NCI-H2107 (cell line): ENCODE measurements at regions not wholly inside any gene's neighbourhood (a gene's known extent, or its start where the extent isn't known, plus 50 kb on each side); places are given as distances from the start of the nearest gene placed in this dataset.

Source experiments
- DNase-seq: peaks from one replicate; lab custom pipeline; 2025; lab: John Stamatoyannopoulos, UW

GRCh38 chr3:162193148-162194095 is 696.8 kb downstream of the OTOL1 start:
- DNase-seq = no peak

- DNase-seq = no peak
Measured at GRCh38 chr3:162195147-162195546, 698.5 kb downstream of the OTOL1 start.

GRCh38 chr3:162196964-162197363 is 700.4 kb downstream of the OTOL1 start:
- no peak for DNase-seq

GRCh38 chr3:162200836-162201235 is 704.2 kb downstream of the OTOL1 start:
- DNase-seq = no peak

GRCh38 chr3:162206648-162207047 is 710.0 kb downstream of the OTOL1 start:
- no peak for DNase-seq

- no peak for DNase-seq
Measured at GRCh38 chr3:162211470-162211869, 714.9 kb downstream of the OTOL1 start.

- no peak for DNase-seq
Measured at GRCh38 chr3:162213196-162213595, 716.6 kb downstream of the OTOL1 start.

GRCh38 chr3:162213956-162214355 is 717.3 kb downstream of the OTOL1 start:
- DNase-seq = no peak

- DNase-seq = no peak
Measured at GRCh38 chr3:162217647-162218046, 721.0 kb downstream of the OTOL1 start.

- no peak for DNase-seq
Measured at GRCh38 chr3:162218479-162218878, 721.9 kb downstream of the OTOL1 start.

- DNase-seq = no peak
Measured at GRCh38 chr3:162224746-162225145, 728.1 kb downstream of the OTOL1 start.

- DNase-seq = no peak
Measured at GRCh38 chr3:162236949-162237348, 740.3 kb downstream of the OTOL1 start.

GRCh38 chr3:162250782-162251181 is 754.2 kb downstream of the OTOL1 start:
- DNase-seq = no peak

- DNase-seq = no peak
Measured at GRCh38 chr3:162262129-162262528, 765.5 kb downstream of the OTOL1 start.

GRCh38 chr3:162263596-162263995 is 767.0 kb downstream of the OTOL1 start:
- DNase-seq = no peak

- no peak for DNase-seq
Measured at GRCh38 chr3:162269636-162270458, 773.2 kb downstream of the OTOL1 start.

GRCh38 chr3:162274070-162274469 is 777.5 kb downstream of the OTOL1 start:
- no peak for DNase-seq

- no peak for DNase-seq
Measured at GRCh38 chr3:162278834-162279233, 782.2 kb downstream of the OTOL1 start.

GRCh38 chr3:162285259-162285658 is 788.7 kb downstream of the OTOL1 start:
- DNase-seq = no peak

- DNase-seq = no peak
Measured at GRCh38 chr3:162287600-162287999, 791.0 kb downstream of the OTOL1 start.

- DNase-seq = no peak
Measured at GRCh38 chr3:162292409-162292808, 795.8 kb downstream of the OTOL1 start.

GRCh38 chr3:162295323-162295983 is 798.8 kb downstream of the OTOL1 start:
- DNase-seq = no peak
